GM12878 (cell line): ENCODE measurements at regions not wholly inside any gene's neighbourhood (a gene's known extent, or its start where the extent isn't known, plus 50 kb on each side); places are given as distances from the start of the nearest gene placed in this dataset.

ENCODE experiments used
- BACH1 ChIP-seq: fragments of 450-650 bp; IDR thresholded peaks from 2 replicates; pipeline ENCODE4 v1.6.1; 2017; ENCODE audit warnings: mild to moderate bottlenecking, borderline replicate concordance
- E2F8 ChIP-seq: fragments of 450-650 bp; IDR thresholded peaks from 2 replicates; pipeline ENCODE4 v1.6.1; 2018; ENCODE audit warnings: mild to moderate bottlenecking, low read depth, moderate library complexity; ENCODE audit not compliant: partially characterized antibody
- E4F1 ChIP-seq: fragments of 450-650 bp; IDR thresholded peaks from 2 replicates; pipeline ENCODE4 v1.6.1; 2018; ENCODE audit warnings: borderline replicate concordance, mild to moderate bottlenecking; ENCODE audit not compliant: partially characterized antibody
- ESRRA ChIP-seq: IDR thresholded peaks from 2 replicates; pipeline ENCODE4 v1.6.1; 2012; ENCODE audit warnings: mild to moderate bottlenecking, low read length, improper control_type of control experiment
- HCFC1 ChIP-seq: fragments of 150-350 bp; IDR thresholded peaks from 2 replicates; pipeline ENCODE4 v1.6.1; 2014; ENCODE audit warnings: low read length
- JUND ChIP-seq: IDR thresholded peaks from 2 replicates; pipeline ENCODE4 v1.6.1; 2012; ENCODE audit warnings: low read depth, mild to moderate bottlenecking, low read length, improper control_type of control experiment, moderate library complexity
- MTA3 ChIP-seq: IDR thresholded peaks from 2 replicates; pipeline ENCODE4 v1.6.1; 2012; ENCODE audit warnings: low read length, inconsistent platforms, borderline replicate concordance
- MYB ChIP-seq: fragments of 150-350 bp; IDR thresholded peaks from 2 replicates; pipeline ENCODE4 v1.6.1; 2014; ENCODE audit warnings: mild to moderate bottlenecking, low read depth, low read length, borderline replicate concordance
- PML ChIP-seq: IDR thresholded peaks from 2 replicates; pipeline ENCODE4 v1.6.1; 2012; ENCODE audit warnings: low read length, inconsistent platforms
- POU2F2 ChIP-seq: IDR thresholded peaks from 3 replicates; pipeline ENCODE4 v1.6.1; 2011; ENCODE audit warnings: low read depth, mild to moderate bottlenecking, low read length, borderline replicate concordance
- RCOR1 ChIP-seq: conservative IDR thresholded peaks from 2 replicates; pipeline ENCODE4 v1.6.1; 2012; ENCODE audit warnings: low read depth, low read length, improper control_type of control experiment
- YBX1 ChIP-seq: fragments of 450-650 bp; IDR thresholded peaks from 2 replicates; pipeline ENCODE4 v1.6.1; 2016; ENCODE audit warnings: antibody characterized with exemption
- ZZZ3 ChIP-seq: IDR thresholded peaks from 2 replicates; pipeline ENCODE4 v1.6.1; 2011; ENCODE audit warnings: low read depth; ENCODE audit not compliant: control insufficient read depth, insufficient read length
- TF ChIP-seq, protein P1 (sequence below): fragments of 450-650 bp; IDR thresholded peaks from 2 replicates; pipeline ENCODE4 v1.6.1; 2017; ENCODE audit warnings: mild to moderate bottlenecking, moderate library complexity
- TF ChIP-seq, protein P2 (sequence below): IDR thresholded peaks from 2 replicates; pipeline ENCODE4 v1.6.1; 2011; ENCODE audit warnings: low read depth, low read length, improper control_type of control experiment, borderline replicate concordance

DNA sequence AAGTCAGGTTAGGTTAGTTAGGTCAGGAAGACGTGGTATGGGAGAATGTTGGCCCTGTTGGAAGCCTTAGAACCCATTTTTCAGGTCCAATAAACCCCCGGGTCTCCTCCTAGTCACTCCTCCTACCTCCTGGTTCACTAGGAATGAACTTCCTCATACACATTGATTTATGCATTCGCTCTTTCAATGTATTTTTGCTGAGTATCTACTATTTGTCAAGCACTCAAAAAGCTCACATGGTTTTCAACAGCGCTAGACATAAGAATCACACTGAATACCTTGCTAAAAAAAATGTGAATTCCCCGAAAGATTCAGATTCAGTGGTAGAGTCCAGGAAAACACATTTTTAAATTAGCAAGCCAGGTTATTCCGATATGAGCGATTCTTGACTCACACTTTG is 85.8 kb upstream of the LRRN2 start (continued):
- TF ChIP-seq E2F8 (no peak), ZZZ3 (no peak), E4F1 (no peak), HCFC1 (no peak), RCOR1 (no peak), MYB (no peak), PML (no peak), BACH1 (no peak), MTA3 (no peak), YBX1 (no peak), JUND (no peak), ESRRA (no peak), POU2F2 (no peak)
- TF ChIP-seq, protein P1, sequence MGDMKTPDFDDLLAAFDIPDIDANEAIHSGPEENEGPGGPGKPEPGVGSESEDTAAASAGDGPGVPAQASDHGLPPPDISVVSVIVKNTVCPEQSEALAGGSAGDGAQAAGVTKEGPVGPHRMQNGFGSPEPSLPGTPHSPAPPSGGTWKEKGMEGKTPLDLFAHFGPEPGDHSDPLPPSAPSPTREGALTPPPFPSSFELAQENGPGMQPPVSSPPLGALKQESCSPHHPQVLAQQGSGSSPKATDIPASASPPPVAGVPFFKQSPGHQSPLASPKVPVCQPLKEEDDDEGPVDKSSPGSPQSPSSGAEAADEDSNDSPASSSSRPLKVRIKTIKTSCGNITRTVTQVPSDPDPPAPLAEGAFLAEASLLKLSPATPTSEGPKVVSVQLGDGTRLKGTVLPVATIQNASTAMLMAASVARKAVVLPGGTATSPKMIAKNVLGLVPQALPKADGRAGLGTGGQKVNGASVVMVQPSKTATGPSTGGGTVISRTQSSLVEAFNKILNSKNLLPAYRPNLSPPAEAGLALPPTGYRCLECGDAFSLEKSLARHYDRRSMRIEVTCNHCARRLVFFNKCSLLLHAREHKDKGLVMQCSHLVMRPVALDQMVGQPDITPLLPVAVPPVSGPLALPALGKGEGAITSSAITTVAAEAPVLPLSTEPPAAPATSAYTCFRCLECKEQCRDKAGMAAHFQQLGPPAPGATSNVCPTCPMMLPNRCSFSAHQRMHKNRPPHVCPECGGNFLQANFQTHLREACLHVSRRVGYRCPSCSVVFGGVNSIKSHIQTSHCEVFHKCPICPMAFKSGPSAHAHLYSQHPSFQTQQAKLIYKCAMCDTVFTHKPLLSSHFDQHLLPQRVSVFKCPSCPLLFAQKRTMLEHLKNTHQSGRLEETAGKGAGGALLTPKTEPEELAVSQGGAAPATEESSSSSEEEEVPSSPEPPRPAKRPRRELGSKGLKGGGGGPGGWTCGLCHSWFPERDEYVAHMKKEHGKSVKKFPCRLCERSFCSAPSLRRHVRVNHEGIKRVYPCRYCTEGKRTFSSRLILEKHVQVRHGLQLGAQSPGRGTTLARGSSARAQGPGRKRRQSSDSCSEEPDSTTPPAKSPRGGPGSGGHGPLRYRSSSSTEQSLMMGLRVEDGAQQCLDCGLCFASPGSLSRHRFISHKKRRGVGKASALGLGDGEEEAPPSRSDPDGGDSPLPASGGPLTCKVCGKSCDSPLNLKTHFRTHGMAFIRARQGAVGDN: no peak
- TF ChIP-seq, protein P2, sequence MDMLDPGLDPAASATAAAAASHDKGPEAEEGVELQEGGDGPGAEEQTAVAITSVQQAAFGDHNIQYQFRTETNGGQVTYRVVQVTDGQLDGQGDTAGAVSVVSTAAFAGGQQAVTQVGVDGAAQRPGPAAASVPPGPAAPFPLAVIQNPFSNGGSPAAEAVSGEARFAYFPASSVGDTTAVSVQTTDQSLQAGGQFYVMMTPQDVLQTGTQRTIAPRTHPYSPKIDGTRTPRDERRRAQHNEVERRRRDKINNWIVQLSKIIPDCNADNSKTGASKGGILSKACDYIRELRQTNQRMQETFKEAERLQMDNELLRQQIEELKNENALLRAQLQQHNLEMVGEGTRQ: no peak
